IMR-90 (cell line): ENCODE measurements at regions not wholly inside any gene's neighbourhood (a gene's known extent, or its start where the extent isn't known, plus 50 kb on each side); places are given as distances from the start of the nearest gene placed in this dataset.

Experiments
- ATAC-seq: fragments of 200-7000 bp; cut with Tn5 transposase; 2 replicates; pipeline ENCODE4 v1.9.1; 2020; ENCODE audit warnings: low read depth, mild to moderate bottlenecking, moderate library complexity
- BruUV-seq: library from RNA; stranded (reverse); fragments of 400-500 nt; replicated peaks from 2 replicates; lab custom pipeline; 2021; lab: Mats Ljungman, UMichigan
- CTCF ChIA-PET: fragments of 300-600 bp; formaldehyde crosslinking; extraction: SDS; loops from one replicate; lab custom pipeline; 2021; ENCODE audit warnings: antibody characterized with exemption; lab: Yijun Ruan, JAX
- POLR2A ChIA-PET: fragments of 300-600 bp; sonication (Branson Sonifier 250); formaldehyde crosslinking; loops from one replicate; lab custom pipeline; 2022; ENCODE audit warnings: antibody characterized with exemption; ENCODE audit not compliant: unreplicated experiment; lab: Charles Lee
- DNase-seq: peaks from one replicate; pipeline ENCODE4 v3.0.0; 2013
- H2AFZ ChIP-seq: replicated peaks from 2 replicates; pipeline ENCODE3; 2013; ENCODE audit warnings: low read length, mild to moderate bottlenecking; ENCODE audit not compliant: poor library complexity
- H2AK5ac ChIP-seq: 2 replicates; pipeline ENCODE4 v1.6.1; 2013; ENCODE audit warnings: low read depth, low read length, inconsistent platforms
- H2AK9ac ChIP-seq: replicated peaks from 2 replicates; pipeline ENCODE3; 2013; ENCODE audit warnings: mild to moderate bottlenecking, low read depth, low read length, moderate library complexity; ENCODE audit not compliant: poor library complexity
- H2BK120ac ChIP-seq: 2 replicates; pipeline ENCODE4 v1.6.1; 2013; ENCODE audit warnings: low read depth, low read length, inconsistent platforms
- H2BK15ac ChIP-seq: 3 replicates; pipeline ENCODE4 v1.6.1; 2013; ENCODE audit warnings: low read depth, low read length, inconsistent platforms
- H2BK20ac ChIP-seq: 2 replicates; pipeline ENCODE4 v1.6.1; 2013; ENCODE audit warnings: low read depth, mild to moderate bottlenecking, inconsistent platforms, low read length, moderate library complexity
- H2BK5ac ChIP-seq: 2 replicates; pipeline ENCODE4 v1.6.1; 2013; ENCODE audit warnings: mild to moderate bottlenecking, low read depth, low read length, inconsistent platforms; ENCODE audit not compliant: poor library complexity, severe bottlenecking
- H3K14ac ChIP-seq: replicated peaks from 2 replicates; pipeline ENCODE4 v1.6.1; 2013; ENCODE audit warnings: low read depth, low read length, inconsistent platforms
- H3K18ac ChIP-seq: 2 replicates; pipeline ENCODE4 v1.6.1; 2013; ENCODE audit warnings: low read depth, low read length, control low read depth
- H3K23ac ChIP-seq: 2 replicates; pipeline ENCODE4 v1.6.1; 2013; ENCODE audit warnings: low read depth, low read length, inconsistent platforms
- H3K27ac ChIP-seq: 2 replicates; pipeline ENCODE4 v1.5.1; 2013; ENCODE audit warnings: mild to moderate bottlenecking, control low read depth, low read length; ENCODE audit not compliant: insufficient read depth
- H3K27me3 ChIP-seq: 2 replicates; pipeline ENCODE4 v1.6.1; 2013; ENCODE audit warnings: low read length; ENCODE audit not compliant: control insufficient read depth, insufficient read depth
- H3K36me3 ChIP-seq: 2 replicates; pipeline ENCODE4 v1.6.1; 2013; ENCODE audit warnings: low read length, mixed read lengths; ENCODE audit not compliant: control insufficient read depth, insufficient read depth
- H3K4ac ChIP-seq: 2 replicates; pipeline ENCODE4 v1.6.1; 2013; ENCODE audit warnings: low read depth, low read length, inconsistent platforms
- H3K4me1 ChIP-seq: 2 replicates; pipeline ENCODE4 v1.6.1; 2013; ENCODE audit warnings: low read length, mixed read lengths; ENCODE audit not compliant: control insufficient read depth, insufficient read depth
- H3K4me2 ChIP-seq: 2 replicates; pipeline ENCODE4 v1.6.1; 2013; ENCODE audit warnings: low read depth, mild to moderate bottlenecking, control low read depth, low read length, moderate library complexity
- H3K4me3 ChIP-seq: 2 replicates; pipeline ENCODE4 v1.5.1; 2013; ENCODE audit warnings: low read depth, mild to moderate bottlenecking, control low read depth, low read length, moderate library complexity; ENCODE audit not compliant: insufficient read depth
- H3K56ac ChIP-seq: 2 replicates; pipeline ENCODE4 v1.6.1; 2013; ENCODE audit warnings: low read length, inconsistent platforms; ENCODE audit not compliant: insufficient read depth; ENCODE audit errors: extremely low read depth
- H3K79me1 ChIP-seq, 2 experiments: 2 replicates each; pipeline ENCODE4 v1.6.1; 2013; ENCODE audit warnings: low read length in 2 of 2, inconsistent platforms in 1 of 2, low read depth in 1 of 2
- H3K9ac ChIP-seq: 2 replicates; pipeline ENCODE4 v1.6.1; 2013; ENCODE audit warnings: low read depth, low read length, control low read depth
- H3K9me1 ChIP-seq: 2 replicates; pipeline ENCODE4 v1.6.1; 2013; ENCODE audit warnings: low read length, inconsistent platforms; ENCODE audit not compliant: insufficient read depth
- H3K9me3 ChIP-seq: 2 replicates; pipeline ENCODE4 v1.6.1; 2013; ENCODE audit warnings: low read length; ENCODE audit not compliant: control insufficient read depth, insufficient read depth
- H4K20me1 ChIP-seq: 2 replicates; pipeline ENCODE4 v1.6.1; 2013; ENCODE audit warnings: low read length, inconsistent platforms; ENCODE audit not compliant: insufficient read depth
- H4K5ac ChIP-seq: 2 replicates; pipeline ENCODE4 v1.6.1; 2013; ENCODE audit warnings: mild to moderate bottlenecking, low read depth, low read length, control low read depth
- H4K8ac ChIP-seq, 2 experiments: 2 replicates each; pipeline ENCODE4 v1.6.1; 2013; ENCODE audit warnings: low read depth in 2 of 2, low read length in 2 of 2, control low read depth in 1 of 2, inconsistent platforms in 1 of 2
- H4K91ac ChIP-seq: 2 replicates; pipeline ENCODE4 v1.6.1; 2013; ENCODE audit warnings: low read depth, low read length, inconsistent platforms; ENCODE audit not compliant: insufficient read depth
- BHLHE40 ChIP-seq: fragments of 150-350 bp; IDR thresholded peaks from 2 replicates; pipeline ENCODE4 v1.6.1; 2016; ENCODE audit warnings: mild to moderate bottlenecking, low read depth, low read length
- CEBPB ChIP-seq: IDR thresholded peaks from 2 replicates; pipeline ENCODE4 v1.6.1; 2012; ENCODE audit warnings: low read depth, low read length, improper control_type of control experiment
- CHD1 ChIP-seq: IDR thresholded peaks from 2 replicates; pipeline ENCODE4 v1.6.1; 2012; ENCODE audit warnings: low read depth, low read length, improper control_type of control experiment
- CTCF ChIP-seq: conservative IDR thresholded peaks from 2 replicates; pipeline ENCODE4 v1.5.1; 2012; ENCODE audit warnings: mild to moderate bottlenecking, low read depth, low read length, improper control_type of control experiment
- ELK1 ChIP-seq: fragments of 150-350 bp; IDR thresholded peaks from 2 replicates; pipeline ENCODE4 v1.6.1; 2016; ENCODE audit warnings: low read depth, mild to moderate bottlenecking, low read length, moderate library complexity, borderline replicate concordance
- FOS ChIP-seq: fragments of 150-350 bp; IDR thresholded peaks from 2 replicates; pipeline ENCODE4 v1.6.1; 2016; ENCODE audit warnings: low read depth, low read length
- MAFK ChIP-seq: IDR thresholded peaks from 2 replicates; pipeline ENCODE4 v1.6.1; 2012; ENCODE audit warnings: low read depth, low read length, improper control_type of control experiment
- MAZ ChIP-seq: IDR thresholded peaks from 2 replicates; pipeline ENCODE4 v1.6.1; 2012; ENCODE audit warnings: low read depth, mild to moderate bottlenecking, low read length, improper control_type of control experiment, moderate library complexity, borderline replicate concordance
- MXI1 ChIP-seq: IDR thresholded peaks from 2 replicates; pipeline ENCODE4 v1.6.1; 2012; ENCODE audit warnings: low read depth, mild to moderate bottlenecking, low read length, moderate library complexity, borderline replicate concordance
- NFE2L2 ChIP-seq: fragments of 150-350 bp; IDR thresholded peaks from 2 replicates; pipeline ENCODE4 v1.6.1; 2016; ENCODE audit warnings: low read depth, mild to moderate bottlenecking, low read length
- POLR2A ChIP-seq: IDR thresholded peaks from 2 replicates; pipeline ENCODE4 v1.6.1; 2012; ENCODE audit warnings: mild to moderate bottlenecking, low read depth, low read length
- RAD21 ChIP-seq: IDR thresholded peaks from 2 replicates; pipeline ENCODE4 v1.6.1; 2012; ENCODE audit warnings: low read length, improper control_type of control experiment
- RCOR1 ChIP-seq: IDR thresholded peaks from 2 replicates; pipeline ENCODE4 v1.6.1; 2012; ENCODE audit warnings: mild to moderate bottlenecking, low read length, improper control_type of control experiment; ENCODE audit not compliant: insufficient replicate concordance
- RFX5 ChIP-seq: IDR thresholded peaks from 2 replicates; pipeline ENCODE4 v1.8.0; 2012; ENCODE audit warnings: low read depth, mild to moderate bottlenecking, low read length, moderate library complexity
- SMC3 ChIP-seq: fragments of 150-350 bp; IDR thresholded peaks from 2 replicates; pipeline ENCODE4 v1.6.1; 2016; ENCODE audit warnings: low read depth, mild to moderate bottlenecking, antibody characterized with exemption, low read length, moderate library complexity
- USF2 ChIP-seq: fragments of 150-350 bp; IDR thresholded peaks from 2 replicates; pipeline ENCODE4 v1.6.1; 2017; ENCODE audit warnings: mild to moderate bottlenecking, antibody characterized with exemption, low read length, low read depth
- WGBS, 2 experiments: methylation state at CpG; one replicate each; pipeline versions ENCODE4 v1.1.5 to v1.1.7; 2013; ENCODE audit warnings: missing lambda C conversion rate in 2 of 2; ENCODE audit not compliant: insufficient read length in 1 of 2; ENCODE audit errors: extremely low coverage in 2 of 2; 5-methylcytosine and 5-hydroxymethylcytosine counted together
- dilution Hi-C: fragments of 300-500 bp; cut with HindIII; formaldehyde crosslinking; loops from one replicate; pipeline ENCODE4 v1.14.3; 2018; ENCODE audit warnings: low sequenced_read_pairs; ENCODE audit not compliant: unreplicated experiment
- in situ Hi-C: fragments of 300-500 bp; cut with MboI; formaldehyde crosslinking; loops from 3 replicates; pipeline ENCODE4 v1.14.3; 2019; ENCODE audit warnings: low sequenced_read_pairs, inconsistent platforms, mixed read lengths
- intact Hi-C: fragments of 100-400 bp; cut with micrococcal nuclease; formaldehyde crosslinking; loops from 2 replicates; pipeline ENCODE4 v1.10.0; 2022

- Histone ChIP-seq H3K9me1 (no peaks in the 10 kb centered on the region), H3K14ac (no peak overlapping the region), H3K4me1 (no peaks in the 10 kb centered on the region), H2AFZ (no peak overlapping the region), H3K9ac (no peak overlapping the region), H2AK5ac (no peak overlapping the region), H3K4me2 (no peak overlapping the region), H3K4me3 (no peak overlapping the region), H3K23ac (no peak overlapping the region), H2BK20ac (no peak overlapping the region), H2BK120ac (no peak overlapping the region), H4K91ac (no peak overlapping the region), H3K4ac (no peak overlapping the region), H2BK5ac (no peak overlapping the region), H3K18ac (no peak overlapping the region), H4K5ac (no peak overlapping the region), H3K56ac (no peak overlapping the region), H4K8ac (no peak overlapping the region), H3K27me3 (no peaks in the 10 kb centered on the region), H3K36me3 (no peaks in the 10 kb centered on the region), H3K9me3 (no peaks in the 10 kb centered on the region), H3K27ac (no peak overlapping the region), H2BK15ac (no peak overlapping the region), H2AK9ac (no peak overlapping the region), H3K79me1 (no peaks in the 10 kb centered on the region), H4K20me1 (no peaks in the 10 kb centered on the region)
- ChIA-PET POLR2A (no interaction called here), CTCF (interaction anchor here (0.6 kb wide), 1 partner anchor 1773 kb away, joined by 3 read pairs; no protein-coding TSS in a partner anchor)
- dilution Hi-C loops (no loop called here), in situ Hi-C loops (no loop called here), intact Hi-C loops (no loop called here)
- ATAC-seq (no peak), DNase-seq (peak; percentile 17)
- no CpG with 5 or more reads among the region's 2 CpGs for WGBS, 2 experiments
- TF ChIP-seq SMC3 (no peak), CEBPB (no peak), MAFK (no peak), POLR2A (no peak), CTCF (no peak), FOS (no peak), CHD1 (no peak), MXI1 (no peak), ELK1 (no peak), MAZ (no peak), RFX5 (no peak), USF2 (no peak), RCOR1 (no peak), RAD21 (no peak), BHLHE40 (no peak), NFE2L2 (no peak)
- BruUV-seq = no TSS peak
These were observed 454.7 kb upstream of the SLC39A10 start for GRCh38 chr2:195202163-195202845.
